HG03521 (cell line): ENCODE measurements at regions not wholly inside any gene's neighbourhood (a gene's known extent, or its start where the extent isn't known, plus 50 kb on each side); places are given as distances from the start of the nearest gene placed in this dataset.
"Not testable (repeated sequence)": the region's sequence is repeated elsewhere in the genome, so short reads cannot be mapped to it uniquely, and the experiment has no call there.

Experiments
- ATAC-seq: cut with Tn5 transposase; IDR thresholded peaks from one replicate; pipeline ENCODE4 v1.9.1; 2021; ENCODE audit warnings: mild to moderate bottlenecking, moderate library complexity; ENCODE audit not compliant: unreplicated experiment

DNA sequence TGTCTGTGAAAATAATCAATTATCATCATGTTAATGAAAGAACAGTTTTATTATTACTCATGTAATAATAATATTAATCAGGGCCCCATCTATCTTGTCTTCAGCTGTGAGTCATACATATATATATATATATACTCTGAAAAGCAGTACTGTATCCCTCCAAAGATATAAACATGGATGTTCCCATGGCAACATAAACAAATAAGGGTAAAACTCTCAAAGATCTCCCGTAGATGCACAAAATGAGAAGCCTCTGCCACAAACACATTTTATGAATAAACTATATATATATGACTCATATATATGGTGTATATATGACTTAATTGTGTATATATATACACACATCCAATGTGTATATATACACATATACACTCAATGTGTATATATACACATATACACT is 163.8 kb upstream of the ARHGEF26 start:
- ATAC-seq: no peak

DNA sequence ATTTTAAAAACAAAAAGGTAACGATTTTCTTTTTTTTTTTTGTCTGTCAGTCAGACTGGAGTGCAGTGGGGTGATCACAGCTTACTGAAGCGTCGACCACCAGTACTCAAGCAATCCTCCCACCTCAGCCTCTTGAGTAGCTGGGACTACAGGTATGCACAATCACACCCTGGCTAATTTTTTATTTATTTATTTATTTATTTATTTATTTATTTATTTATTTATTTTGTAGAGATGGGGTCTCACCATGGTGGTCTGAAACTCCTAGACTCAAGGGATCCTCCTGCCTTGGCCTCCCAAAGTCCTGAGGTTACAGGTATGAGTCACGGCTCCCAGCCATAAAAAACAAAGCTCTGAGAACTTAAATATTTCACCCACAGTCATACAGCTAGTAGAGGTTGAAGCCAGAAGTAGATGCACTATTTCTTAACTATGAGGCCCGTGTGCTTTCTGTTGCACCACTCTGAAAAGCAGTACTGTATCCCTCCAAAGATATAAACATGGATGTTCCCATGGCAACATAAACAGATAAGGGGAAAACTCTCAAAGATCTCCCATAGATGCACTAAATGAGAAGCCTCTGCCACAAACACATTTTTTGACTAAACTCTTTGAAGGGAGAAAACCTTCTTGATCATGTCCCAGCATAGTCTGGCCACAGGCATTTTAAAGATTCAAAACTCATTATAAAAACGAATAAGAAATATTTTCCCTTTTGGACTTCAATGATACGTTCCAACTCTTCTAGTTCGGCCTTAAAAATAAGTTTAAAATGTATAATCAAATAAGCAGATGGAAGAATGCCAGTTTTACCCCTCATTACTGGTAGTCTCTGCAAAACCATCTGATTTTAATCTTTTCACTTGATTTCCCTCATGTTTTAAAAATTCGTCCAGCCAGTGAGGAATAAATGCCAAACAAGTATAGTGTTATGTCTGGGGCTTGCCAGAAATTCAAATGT is 162.3 kb upstream of the ARHGEF26 start:
- no peak for ATAC-seq

DNA sequence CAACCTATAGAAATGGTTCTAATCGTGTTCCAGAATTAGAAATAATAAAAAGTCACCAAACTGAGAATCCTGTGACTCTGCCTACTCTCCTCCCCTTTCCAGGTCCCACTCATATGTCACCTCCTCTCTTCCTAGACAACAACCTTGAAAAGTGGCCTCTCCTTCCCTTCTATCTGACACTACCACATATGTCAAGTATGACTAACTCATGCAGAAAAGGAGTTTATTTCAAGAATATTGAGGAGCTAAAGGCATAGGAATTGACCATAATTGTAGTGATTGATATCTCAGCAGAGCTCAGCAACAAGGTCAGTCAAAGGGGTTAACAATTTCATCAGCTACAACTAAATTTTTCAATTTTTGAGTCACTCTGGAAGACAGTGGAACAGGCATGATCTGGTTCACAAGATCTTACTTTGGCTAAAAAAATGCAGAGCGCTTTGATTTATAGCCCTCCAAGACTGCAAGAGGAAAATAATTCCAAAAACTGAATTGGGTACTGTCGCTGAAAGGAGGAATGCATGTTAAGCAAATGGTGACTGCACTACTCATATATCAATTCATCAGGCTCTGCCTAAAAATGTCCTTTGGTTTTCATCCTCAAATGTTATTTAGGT is 160.6 kb upstream of the ARHGEF26 start:
- no peak for ATAC-seq

DNA sequence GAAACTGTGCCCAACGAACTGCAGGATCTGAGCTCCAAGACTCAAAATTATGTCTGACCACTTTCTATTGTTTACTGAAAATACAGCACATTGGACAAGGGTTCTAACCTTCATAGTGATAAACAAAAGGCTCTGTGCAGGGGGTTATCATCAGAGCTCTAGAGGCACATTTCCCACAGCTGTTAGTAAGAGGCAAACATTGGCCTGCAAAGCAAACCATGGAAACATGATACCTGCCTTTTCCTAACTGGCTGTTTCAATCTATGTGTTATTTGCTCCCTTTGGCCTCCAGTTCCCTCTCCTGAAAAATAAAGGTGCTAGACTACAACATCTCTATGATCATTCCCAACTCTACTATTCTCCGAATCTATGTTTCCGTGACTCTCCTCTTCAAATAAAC is 159.7 kb upstream of the ARHGEF26 start:
- ATAC-seq: no peak

DNA sequence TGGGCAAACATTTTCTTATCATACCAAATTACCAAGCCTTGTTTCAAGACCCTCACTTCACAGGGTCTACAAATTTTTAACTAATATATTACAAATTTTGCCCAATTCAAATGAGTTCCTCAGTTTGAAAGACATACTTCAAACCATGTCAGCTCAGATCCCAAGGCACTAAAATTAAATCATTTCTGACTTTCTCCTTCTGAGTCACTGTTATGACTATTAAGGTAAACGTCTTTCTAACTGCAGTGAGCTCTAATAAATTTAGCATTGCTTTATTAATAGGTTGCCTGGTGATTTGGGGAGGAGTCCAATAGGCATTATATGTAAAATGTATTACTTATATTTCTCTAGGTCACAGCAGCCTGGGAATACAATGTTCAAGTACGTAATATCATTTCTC is 158.2 kb upstream of the ARHGEF26 start:
- no peak for ATAC-seq

DNA sequence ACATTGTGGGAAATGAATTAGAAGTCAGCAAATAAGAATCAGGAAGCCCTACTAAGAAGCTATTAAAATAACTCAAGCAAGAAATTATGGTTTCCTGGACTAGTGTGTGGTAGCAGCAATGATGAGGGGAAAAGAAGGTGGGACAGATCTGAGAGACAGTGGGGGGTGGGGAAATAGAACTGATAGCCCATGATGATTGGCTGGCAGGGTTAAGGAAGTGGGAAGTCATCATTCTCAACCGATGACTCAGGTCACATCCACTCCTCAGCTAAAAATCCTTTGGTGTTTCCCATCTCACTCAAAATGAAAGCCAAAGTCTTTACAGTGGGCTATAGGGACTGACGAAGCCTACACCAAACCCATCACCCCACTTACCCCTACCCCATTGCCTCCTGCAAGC is 153.9 kb upstream of the ARHGEF26 start:
- ATAC-seq: no peak

DNA sequence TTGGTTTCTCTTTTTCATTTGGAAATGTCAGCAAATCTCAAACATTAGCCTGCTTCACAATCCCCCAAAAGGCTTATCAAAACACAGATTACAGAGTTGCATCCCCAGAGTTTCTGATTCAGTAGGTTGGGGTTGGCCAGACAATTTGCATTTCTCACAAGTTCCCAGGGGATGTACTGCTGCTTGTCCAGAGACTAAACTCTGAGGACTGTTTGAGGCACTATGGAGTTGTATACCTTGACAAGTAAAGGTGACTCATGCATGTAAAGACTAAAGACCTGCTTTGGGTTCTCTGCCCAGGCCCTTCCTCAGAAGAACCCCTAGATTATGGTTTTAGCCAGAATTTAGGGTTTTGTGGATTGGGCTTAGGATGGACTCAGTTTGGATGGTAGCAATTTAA is 151.1 kb upstream of the ARHGEF26 start:
- no peak for ATAC-seq

DNA sequence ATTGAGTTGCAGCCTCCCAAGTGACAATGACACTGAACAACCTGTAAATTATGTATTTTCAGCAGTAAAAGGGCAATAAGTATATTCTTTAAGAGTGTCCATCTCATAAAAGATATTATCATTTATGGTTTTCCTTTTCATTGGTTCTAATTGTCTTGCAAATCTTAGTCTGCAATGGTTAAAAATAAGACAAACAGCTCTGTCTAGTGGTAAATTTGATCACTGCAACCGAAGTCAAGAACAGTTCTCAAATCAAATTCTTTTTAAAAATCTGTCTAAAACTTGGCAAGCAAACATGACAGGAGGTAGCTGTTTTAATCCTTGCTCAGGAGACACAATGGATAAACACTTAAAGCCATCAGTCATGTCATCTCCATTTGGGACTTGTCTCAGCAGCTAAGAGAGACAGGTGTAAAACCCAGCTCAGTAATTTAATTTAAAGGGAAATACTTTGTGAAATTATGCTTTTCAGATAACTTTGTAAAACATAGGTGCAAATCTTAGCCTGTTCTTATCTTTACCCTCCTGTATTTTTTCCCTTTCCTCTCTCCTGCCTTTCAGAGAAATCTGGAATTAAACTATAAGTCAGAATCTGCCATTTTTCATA is 150.3 kb upstream of the ARHGEF26 start:
- ATAC-seq: no peak

DNA sequence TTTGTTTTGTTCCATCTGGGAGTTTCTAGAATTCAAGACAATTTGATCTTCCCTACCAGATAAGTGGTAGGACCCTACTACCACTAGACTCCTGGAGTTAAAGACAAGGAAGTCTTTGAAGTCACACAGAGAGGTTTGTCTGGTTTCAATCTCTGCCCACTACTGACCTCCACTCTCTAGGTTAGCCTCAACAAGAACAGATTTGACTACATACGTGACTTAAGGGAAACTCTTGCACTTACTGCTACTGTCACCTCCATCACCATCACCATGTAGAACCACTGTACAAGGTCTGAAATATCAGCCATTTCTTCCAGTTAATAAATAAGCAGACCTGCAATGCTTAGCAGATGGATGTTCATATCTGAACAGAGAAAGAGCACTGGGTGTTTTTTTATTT is 148.3 kb upstream of the ARHGEF26 start:
- ATAC-seq: peak; percentile 50

DNA sequence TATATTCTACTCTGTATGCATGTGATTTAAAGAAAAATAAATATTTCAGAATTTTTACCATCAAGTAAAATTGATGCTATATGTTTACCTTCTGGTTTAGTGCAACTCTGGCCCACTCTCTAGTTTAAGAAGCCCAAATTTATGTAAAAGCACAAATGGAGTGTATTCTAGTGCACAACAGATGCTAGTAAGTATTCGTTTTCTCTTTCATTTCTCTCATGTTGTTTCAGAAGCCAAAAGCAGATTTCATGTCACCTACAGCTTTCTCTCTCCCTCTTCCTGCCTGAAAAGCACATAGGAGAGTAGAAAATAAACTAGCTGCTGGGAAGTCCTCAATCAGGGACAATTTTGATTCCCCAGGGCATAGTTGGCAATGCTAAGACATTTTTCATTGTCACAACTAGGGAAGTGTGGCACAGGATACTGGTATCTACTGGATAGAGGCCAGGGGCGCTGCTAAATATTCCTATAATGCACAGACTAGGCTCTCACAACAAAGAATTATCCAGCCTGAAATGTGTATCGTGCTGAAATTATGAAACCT is 147.4 kb upstream of the ARHGEF26 start:
- ATAC-seq: peak; percentile 43

DNA sequence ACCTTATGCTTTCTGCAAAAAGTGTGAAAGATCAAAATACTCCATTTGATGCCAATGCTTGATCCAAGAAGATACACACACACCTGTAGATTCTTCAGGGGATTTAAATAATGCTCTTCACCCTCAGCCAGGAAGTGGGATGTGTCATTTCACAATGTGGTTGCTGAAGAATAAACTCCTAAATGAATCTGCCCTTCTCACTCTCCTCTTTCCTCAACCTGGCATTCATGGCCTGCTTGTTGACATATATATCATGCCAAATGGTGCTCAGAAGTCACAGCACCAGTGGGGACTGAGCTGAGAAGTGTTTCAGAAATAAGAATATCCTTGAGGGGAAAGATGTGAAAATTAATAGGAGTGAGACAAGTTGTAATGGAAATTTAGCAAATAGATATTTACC is 146.6 kb upstream of the ARHGEF26 start:
- ATAC-seq: no peak

DNA sequence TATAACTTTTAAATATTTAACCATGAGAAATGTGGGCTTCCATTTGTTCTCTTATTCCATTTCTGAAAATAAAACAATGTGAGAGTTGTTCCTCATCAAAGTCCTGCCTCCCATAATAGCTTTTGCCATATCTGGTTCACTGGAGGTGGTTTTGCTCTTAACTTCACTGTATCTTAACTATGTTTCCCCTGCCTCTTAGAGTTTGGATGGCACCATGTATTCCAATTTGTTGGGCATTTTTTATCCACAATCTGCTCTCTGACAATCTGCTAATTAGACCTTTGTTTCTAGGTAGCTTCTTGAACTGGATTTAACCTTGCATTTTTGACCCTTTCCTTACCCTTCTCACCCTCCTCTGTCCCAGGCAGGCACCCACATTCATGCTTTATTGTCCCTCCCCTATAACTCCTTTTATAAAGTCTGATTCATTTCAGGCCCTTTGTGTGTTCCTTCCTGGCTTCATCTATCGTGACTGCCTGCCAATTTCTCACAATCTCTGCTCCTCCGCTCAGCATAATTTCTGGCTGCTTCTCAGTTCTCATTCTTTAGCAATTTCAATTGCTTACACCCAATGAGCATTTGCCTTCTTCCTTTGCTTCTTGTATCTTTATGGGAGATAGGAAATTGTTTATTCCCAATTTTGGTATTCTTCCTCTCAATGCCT is 144.2 kb upstream of the ARHGEF26 start:
- ATAC-seq: no peak

DNA sequence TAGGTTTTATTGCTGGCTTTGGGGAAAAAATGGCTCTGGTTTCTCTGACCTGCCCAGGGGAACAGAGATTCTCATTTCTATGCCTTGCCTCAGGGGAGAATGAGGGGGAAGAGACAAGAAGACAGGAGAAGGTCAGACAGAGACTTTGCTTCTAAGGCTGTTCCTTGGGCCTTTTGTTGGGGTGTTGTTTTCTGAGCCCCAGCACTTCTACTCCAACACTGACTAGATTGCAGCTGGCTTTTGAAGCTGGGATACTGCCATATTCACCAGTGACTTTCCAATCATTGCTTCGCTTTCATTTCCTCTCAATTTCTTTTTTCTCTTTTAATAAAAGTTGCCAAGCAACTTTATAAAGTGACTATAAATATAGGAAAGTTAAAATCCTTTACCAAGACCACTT is 143.2 kb upstream of the ARHGEF26 start:
- no peak for ATAC-seq

DNA sequence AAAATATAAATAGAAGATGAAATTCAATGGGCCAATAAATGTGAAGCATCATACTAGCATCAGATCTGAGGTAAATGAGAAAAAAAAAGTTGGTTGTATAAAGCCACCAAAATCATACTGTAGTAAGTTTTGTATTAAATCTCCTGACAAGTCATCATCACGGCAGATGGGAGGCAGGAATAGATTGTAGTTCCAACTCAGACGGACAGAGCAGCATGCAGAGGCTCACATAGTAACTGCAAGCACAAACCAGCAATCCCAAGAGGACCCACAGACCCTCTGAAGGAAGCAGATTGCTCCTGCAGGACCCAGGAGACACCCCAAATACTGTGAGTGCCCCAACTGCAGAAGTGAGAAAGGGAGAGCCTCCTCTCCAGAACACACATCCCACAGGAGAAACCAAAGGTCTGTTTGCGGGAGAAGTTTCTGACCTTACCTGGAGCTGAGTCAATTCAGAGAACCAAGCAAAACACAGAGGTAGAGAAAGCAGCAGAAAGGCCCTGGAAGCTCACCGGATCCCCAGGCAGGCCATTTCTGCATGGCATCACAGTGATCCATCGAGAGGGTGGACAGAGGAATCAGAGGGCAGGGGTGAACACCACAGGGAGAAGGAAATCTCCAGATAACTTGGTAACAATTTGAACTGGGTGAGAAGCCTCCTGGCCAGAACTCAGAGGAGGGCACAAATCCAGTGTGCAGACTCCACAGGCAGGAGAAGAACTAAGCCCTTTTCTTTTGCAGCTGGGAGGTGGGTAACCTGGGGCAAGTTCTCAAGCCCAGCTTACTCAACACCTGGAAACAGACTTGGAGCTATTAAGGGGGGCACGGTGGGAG is 141.6 kb upstream of the ARHGEF26 start:
- no peak for ATAC-seq

DNA sequence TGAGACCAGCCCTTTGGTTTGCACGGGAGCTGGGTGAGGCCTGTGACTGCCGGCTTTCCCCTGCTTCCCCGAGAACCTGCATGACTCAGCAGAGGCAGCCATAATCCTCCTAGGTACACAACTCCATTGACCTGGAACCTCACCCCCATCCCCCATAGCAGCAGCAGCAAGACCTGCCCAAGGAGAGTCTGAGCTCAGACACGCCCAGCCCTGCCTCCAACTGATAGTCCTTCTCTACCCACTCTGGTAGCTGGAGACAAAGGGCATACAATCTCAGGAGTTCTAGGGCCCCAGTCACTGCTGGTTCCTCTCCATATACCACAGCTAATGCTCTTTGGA is 141.0 kb upstream of the ARHGEF26 start:
- ATAC-seq: no peak

DNA sequence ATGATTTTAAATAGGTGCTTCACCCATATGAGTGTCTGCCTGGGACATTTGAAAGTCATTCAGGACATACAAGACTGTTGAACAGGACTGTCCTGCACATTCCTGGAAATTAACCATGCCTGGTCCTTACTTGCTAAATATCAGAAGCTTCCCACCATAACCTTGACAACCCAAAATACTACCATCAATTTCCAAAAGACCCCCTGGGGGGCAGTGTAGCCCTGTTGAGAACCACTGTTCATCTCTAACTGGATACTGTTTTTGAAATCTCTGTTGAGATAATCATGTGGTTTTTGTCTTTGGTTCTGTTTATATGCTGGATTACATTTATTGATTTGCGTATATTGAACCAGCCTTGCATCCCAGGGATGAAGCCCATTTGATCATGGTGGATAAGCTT is 123.8 kb upstream of the ARHGEF26 start:
- ATAC-seq: not testable (repeated sequence)

DNA sequence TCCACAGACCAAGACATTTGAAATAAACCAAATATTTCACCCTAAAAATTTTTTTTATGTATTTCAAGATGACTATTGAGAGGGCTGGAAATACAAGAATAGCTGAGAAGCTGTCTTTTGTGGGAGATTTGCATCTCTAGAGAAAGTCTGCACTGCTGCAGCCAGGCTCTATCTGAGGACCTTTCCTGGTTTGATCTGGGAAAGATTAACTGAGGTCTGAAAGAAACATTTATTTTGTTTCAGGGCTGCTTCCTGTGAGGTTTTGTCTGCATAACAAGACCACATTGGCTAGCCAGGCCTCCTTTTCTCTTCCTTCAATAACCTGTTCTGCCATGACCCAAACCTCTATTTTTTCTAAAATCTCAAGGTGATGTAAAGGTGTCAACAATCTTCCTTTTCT is 117.5 kb upstream of the ARHGEF26 start:
- no peak for ATAC-seq

DNA sequence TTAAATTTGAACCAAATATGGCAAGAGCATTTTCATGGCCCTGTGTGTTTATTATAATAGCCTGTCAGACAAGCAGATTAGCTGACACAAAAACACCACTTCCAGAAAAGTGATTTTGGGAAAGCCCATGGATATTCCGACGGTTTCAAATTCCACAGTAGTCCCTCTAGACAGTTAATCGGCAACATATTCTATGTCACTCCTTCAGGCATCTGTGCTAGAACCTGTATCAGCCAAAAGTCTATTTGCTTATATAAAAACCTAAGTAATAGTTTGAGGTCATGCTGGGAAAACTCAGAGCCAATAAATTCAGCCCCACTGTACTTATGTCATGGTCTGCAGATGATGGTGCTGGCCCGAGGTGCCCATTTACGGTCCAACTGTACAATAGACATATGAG is 110.2 kb upstream of the ARHGEF26 start:
- ATAC-seq: no peak

DNA sequence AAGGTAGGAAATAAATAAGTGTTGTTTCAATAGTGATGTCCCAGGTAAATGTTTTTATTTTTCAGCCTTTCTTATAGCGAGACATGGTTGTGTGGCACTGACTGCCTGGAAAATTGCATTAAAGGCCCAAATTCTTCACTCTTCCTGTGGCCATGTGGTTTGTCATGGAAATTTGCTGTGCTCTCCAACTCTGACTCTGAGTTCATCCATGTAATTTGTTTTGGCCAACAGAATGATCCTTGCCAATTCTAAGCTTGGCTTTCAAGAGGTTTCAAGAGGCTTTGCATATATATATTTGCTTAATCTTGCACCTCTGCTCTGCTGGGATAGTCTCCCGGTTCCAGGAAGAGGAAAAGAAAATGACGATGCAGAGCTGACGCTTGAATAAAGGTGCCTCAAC is 107.5 kb upstream of the ARHGEF26 start:
- no peak for ATAC-seq

DNA sequence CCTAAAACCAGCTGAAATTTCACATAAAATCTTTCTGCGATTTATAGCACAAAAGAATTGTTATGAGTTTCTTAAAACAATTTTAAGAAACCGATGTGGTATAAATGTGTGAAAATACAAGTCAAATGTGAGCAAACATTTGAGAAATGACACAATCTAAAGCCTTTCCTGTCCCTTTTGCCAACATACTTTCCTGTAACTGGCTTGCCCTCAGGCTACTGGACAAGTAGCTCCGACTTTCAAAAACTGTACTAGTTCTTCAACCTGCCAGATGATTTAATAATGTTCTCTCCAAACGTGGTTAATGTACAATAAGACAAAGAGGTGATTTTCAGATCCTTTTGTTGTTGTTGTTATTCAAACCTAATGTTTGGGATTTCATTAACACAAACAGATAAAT is 105.9 kb upstream of the ARHGEF26 start:
- ATAC-seq: no peak
